Mucosa of gallbladder (tissue), 1 donor: ENCODE measurements at regions not wholly inside any gene's neighbourhood (a gene's known extent, or its start where the extent isn't known, plus 50 kb on each side); places are given as distances from the start of the nearest gene placed in this dataset.

Experiments used
- DNase-seq: peaks from one replicate; pipeline ENCODE4 v3.0.0-alpha.2; 2020; ENCODE audit warnings: low spot score
- donor health status: DM: no; HTN: no; CAD: no.

GRCh38 chr7:9846902-9847301, 1126.8 kb upstream of the PHF14 start:
- no peak for DNase-seq

- no peak for DNase-seq
Observed at GRCh38 chr7:9854605-9855004, 1119.1 kb upstream of the PHF14 start.

GRCh38 chr7:9856668-9857067, 1117.0 kb upstream of the PHF14 start:
- DNase-seq, result no peak

GRCh38 chr7:9863545-9863944, 1110.1 kb upstream of the PHF14 start:
- DNase-seq, result no peak

- no peak for DNase-seq
Observed at GRCh38 chr7:9869151-9869550, 1104.5 kb upstream of the PHF14 start.

GRCh38 chr7:9869566-9869965, 1104.1 kb upstream of the PHF14 start:
- DNase-seq, result no peak

- DNase-seq, result no peak
Observed at GRCh38 chr7:9870674-9871073, 1103.0 kb upstream of the PHF14 start.

GRCh38 chr7:9874182-9874581, 1099.5 kb upstream of the PHF14 start:
- no peak for DNase-seq

GRCh38 chr7:9876053-9876452, 1097.6 kb upstream of the PHF14 start:
- DNase-seq, result no peak

- no peak for DNase-seq
Observed at GRCh38 chr7:9889554-9889953, 1084.1 kb upstream of the PHF14 start.

GRCh38 chr7:9890092-9890491, 1083.6 kb upstream of the PHF14 start:
- DNase-seq, result no peak

- DNase-seq, result no peak
Observed at GRCh38 chr7:9891056-9891455, 1082.6 kb upstream of the PHF14 start.

GRCh38 chr7:9900339-9900738, 1073.3 kb upstream of the PHF14 start:
- no peak for DNase-seq

GRCh38 chr7:9921326-9921725, 1052.3 kb upstream of the PHF14 start:
- no peak for DNase-seq

GRCh38 chr7:9937944-9938631, 1035.6 kb upstream of the PHF14 start:
- DNase-seq, result no peak

GRCh38 chr7:9939176-9939575, 1034.5 kb upstream of the PHF14 start:
- DNase-seq, result no peak

GRCh38 chr7:9945131-9945530, 1028.5 kb upstream of the PHF14 start:
- DNase-seq, result no peak

GRCh38 chr7:9945857-9946256, 1027.8 kb upstream of the PHF14 start:
- DNase-seq, result no peak

GRCh38 chr7:9955138-9955537, 1018.5 kb upstream of the PHF14 start:
- DNase-seq, result no peak

GRCh38 chr7:9958486-9958885, 1015.2 kb upstream of the PHF14 start:
- DNase-seq, result no peak

- no peak for DNase-seq
Observed at GRCh38 chr7:9960460-9960859, 1013.2 kb upstream of the PHF14 start.

- no peak for DNase-seq
Observed at GRCh38 chr7:9961161-9961922, 1012.3 kb upstream of the PHF14 start.

GRCh38 chr7:9962742-9963141, 1010.9 kb upstream of the PHF14 start:
- no peak for DNase-seq
